H1 (cell line): ENCODE measurements at regions not wholly inside any gene's neighbourhood (a gene's known extent, or its start where the extent isn't known, plus 50 kb on each side); places are given as distances from the start of the nearest gene placed in this dataset.

ENCODE experiments used
- CTCF ChIA-PET: fragments of 300-600 bp; sonication (Branson Sonifier 250); formaldehyde crosslinking; loops from one replicate; lab custom pipeline; 2021; ENCODE audit not compliant: partially characterized antibody; lab: Charles Lee
- POLR2A ChIA-PET: fragments of 300-600 bp; sonication (Branson Sonifier 250); formaldehyde crosslinking; loops from one replicate; lab custom pipeline; 2021; ENCODE audit warnings: inconsistent platforms; ENCODE audit not compliant: partially characterized antibody; lab: Charles Lee
- DNase-seq, 2 experiments: peaks; one replicate each; pipeline versions ENCODE4 v3.0.0 to v3.0.0-alpha.2; 2010 to 2022; ENCODE audit warnings: low spot score in 2 of 2, low read depth in 1 of 2, mixed read lengths in 1 of 2
- FAIRE-seq: peaks from 2 replicates; lab custom pipeline; 2011; peaks lifted over from hg19 to GRCh38; lab: Jason Lieb, UNC
- H2AFZ ChIP-seq: 2 replicates; pipeline ENCODE4 v1.8.1; 2012; ENCODE audit warnings: low read length, inconsistent platforms
- H2AK5ac ChIP-seq: 2 replicates; pipeline ENCODE4 v1.6.1; 2013; ENCODE audit warnings: low read depth, low read length
- H2BK120ac ChIP-seq: replicated peaks from 2 replicates; pipeline ENCODE3; 2013; ENCODE audit warnings: low read depth, low read length, inconsistent platforms
- H2BK12ac ChIP-seq: 2 replicates; pipeline ENCODE4 v1.6.1; 2013; ENCODE audit warnings: low read depth, low read length
- H2BK15ac ChIP-seq: 2 replicates; pipeline ENCODE4 v1.6.1; 2013; ENCODE audit warnings: low read length
- H2BK20ac ChIP-seq: 2 replicates; pipeline ENCODE4 v1.6.1; 2013; ENCODE audit warnings: low read length
- H2BK5ac ChIP-seq: 2 replicates; pipeline ENCODE4 v1.6.1; 2013; ENCODE audit warnings: low read depth, low read length
- H3K14ac ChIP-seq: 2 replicates; pipeline ENCODE4 v1.6.1; 2013; ENCODE audit warnings: inconsistent platforms; ENCODE audit not compliant: insufficient read length
- H3K18ac ChIP-seq: 2 replicates; pipeline ENCODE4 v1.6.1; 2013; ENCODE audit warnings: low read length; ENCODE audit errors: extremely low read depth
- H3K23ac ChIP-seq: 2 replicates; pipeline ENCODE4 v1.6.1; 2013; ENCODE audit warnings: inconsistent platforms; ENCODE audit not compliant: insufficient read length
- H3K23me2 ChIP-seq: 2 replicates; pipeline ENCODE4 v1.6.1; 2013; ENCODE audit warnings: low read depth, low read length
- H3K27ac ChIP-seq: 2 replicates; pipeline ENCODE4 v1.6.1; 2011; ENCODE audit warnings: low read depth, low read length, inconsistent platforms
- H3K27me3 ChIP-seq, 4 experiments: replicated peaks in 1 of 4; 1 replicate in 1 of 4; 2 replicates in 3 of 4; pipeline versions ENCODE4 v1.6.1 to v1.8.1; 2011 to 2013; ENCODE audit warnings: low read length in 3 of 4, mild to moderate bottlenecking in 3 of 4, inconsistent platforms in 2 of 4, mixed read lengths in 2 of 4, moderate library complexity in 1 of 4; ENCODE audit not compliant: control insufficient read depth in 3 of 4, insufficient read depth in 3 of 4; ENCODE audit errors: extremely low read depth in 1 of 4
- H3K36me3 ChIP-seq, 4 experiments: 2 replicates each; pipeline versions ENCODE4 v1.6.1 to v1.8.1; 2011 to 2013; ENCODE audit warnings: mild to moderate bottlenecking in 4 of 4, low read length in 3 of 4, moderate library complexity in 2 of 4, control low read depth in 1 of 4, inconsistent platforms in 1 of 4; ENCODE audit not compliant: insufficient read depth in 4 of 4, control insufficient read depth in 2 of 4
- H3K4ac ChIP-seq: replicated peaks from 2 replicates; pipeline ENCODE3; 2013; ENCODE audit warnings: low read length, low read depth, mixed read lengths, inconsistent platforms; ENCODE audit not compliant: insufficient read length
- H3K4me1 ChIP-seq, 4 experiments: replicated peaks in 1 of 4; 1 replicate in 1 of 4; 2 replicates in 3 of 4; pipeline versions ENCODE4 v1.6.1 to v1.8.1; 2011 to 2013; ENCODE audit warnings: low read length in 3 of 4, inconsistent platforms in 2 of 4, mixed read lengths in 1 of 4; ENCODE audit not compliant: insufficient read depth in 4 of 4, control insufficient read depth in 3 of 4
- H3K4me2 ChIP-seq, 2 experiments: 2 replicates each; pipeline versions ENCODE4 v1.6.1 to v1.8.1; 2011 to 2013; ENCODE audit warnings: low read depth in 2 of 2, low read length in 2 of 2, control low read depth in 1 of 2, inconsistent platforms in 1 of 2, mild to moderate bottlenecking in 1 of 2; ENCODE audit not compliant: insufficient read depth in 1 of 2
- H3K4me3 ChIP-seq, 4 experiments: fragments of 200-600, 300-600 bp in 1 of 4; sonication (generic), shearing (Covaris generic), sonication (Bioruptor Twin) in 1 of 4; 2 replicates each; pipeline versions ENCODE4 v1.5.1 to v1.8.1; 2011 to 2016; ENCODE audit warnings: low read length in 4 of 4, low read depth in 3 of 4, control low read depth in 2 of 4, inconsistent platforms in 2 of 4, mild to moderate bottlenecking in 2 of 4, mixed read lengths in 1 of 4, moderate library complexity in 1 of 4; ENCODE audit not compliant: insufficient read depth in 2 of 4; ENCODE audit errors: extremely low read depth in 1 of 4
- H3K56ac ChIP-seq: replicated peaks from 2 replicates; pipeline ENCODE3; 2013; ENCODE audit warnings: low read depth, mild to moderate bottlenecking, mixed read lengths, low read length, inconsistent platforms; ENCODE audit not compliant: insufficient read length
- H3K79me1 ChIP-seq: 2 replicates; pipeline ENCODE4 v1.6.1; 2013; ENCODE audit warnings: low read depth, low read length, control low read depth
- H3K79me2 ChIP-seq, 2 experiments: 2 replicates each; pipeline versions ENCODE4 v1.6.1 to v1.8.1; 2012 to 2013; ENCODE audit warnings: low read length in 2 of 2, mild to moderate bottlenecking in 2 of 2, inconsistent platforms in 1 of 2; ENCODE audit not compliant: insufficient read depth in 2 of 2, control insufficient read depth in 1 of 2
- H3K9ac ChIP-seq, 4 experiments: replicated peaks in 1 of 4; 1 replicate in 1 of 4; 2 replicates in 3 of 4; pipeline versions ENCODE4 v1.6.1 to v1.8.1; 2011 to 2013; ENCODE audit warnings: low read depth in 3 of 4, low read length in 3 of 4, control low read depth in 2 of 4, mild to moderate bottlenecking in 2 of 4, moderate library complexity in 2 of 4, inconsistent platforms in 1 of 4; ENCODE audit errors: extremely low read depth in 1 of 4
- H3K9me3 ChIP-seq, 2 experiments: 2 replicates each; pipeline versions ENCODE4 v1.6.1 to v1.8.1; 2012 to 2013; ENCODE audit warnings: mild to moderate bottlenecking in 2 of 2, moderate library complexity in 2 of 2, control low read depth in 1 of 2, inconsistent platforms in 1 of 2, low read depth in 1 of 2, low read length in 1 of 2, mixed read lengths in 1 of 2; ENCODE audit not compliant: insufficient read depth in 2 of 2
- H4K20me1 ChIP-seq, 2 experiments: replicated peaks in 1 of 2; 2 replicates each; pipeline versions ENCODE3 to v1.8.1; 2011 to 2013; ENCODE audit warnings: inconsistent platforms in 2 of 2, low read length in 2 of 2, mild to moderate bottlenecking in 1 of 2; ENCODE audit not compliant: insufficient read depth in 2 of 2, control insufficient read depth in 1 of 2
- H4K5ac ChIP-seq: 2 replicates; pipeline ENCODE4 v1.6.1; 2013; ENCODE audit warnings: low read length, low read depth, mixed read lengths, inconsistent platforms; ENCODE audit not compliant: insufficient read length
- H4K8ac ChIP-seq: 2 replicates; pipeline ENCODE4 v1.8.0; 2013; ENCODE audit warnings: mild to moderate bottlenecking, moderate library complexity, low read length, inconsistent platforms; ENCODE audit not compliant: insufficient read depth; ENCODE audit errors: extremely low read depth
- H4K91ac ChIP-seq: replicated peaks from 2 replicates; pipeline ENCODE3; 2013; ENCODE audit warnings: low read length, mixed read lengths, inconsistent platforms; ENCODE audit not compliant: insufficient read length
- ATF3 ChIP-seq: IDR thresholded peaks from 2 replicates; pipeline ENCODE4 v1.6.1; 2011; ENCODE audit warnings: low read depth, mild to moderate bottlenecking, low read length; ENCODE audit not compliant: insufficient read depth
- BCL11A ChIP-seq, 2 experiments: IDR thresholded peaks; one replicate each; pipeline ENCODE4 v1.6.1; 2011; ENCODE audit warnings: low read depth in 2 of 2, low read length in 2 of 2, mild to moderate bottlenecking in 2 of 2
- CBX8 ChIP-seq: fragments of 300-800, 300-1000 bp; sonication (generic); IDR thresholded peaks from 2 replicates; pipeline ENCODE4 v1.7.1; 2016; ENCODE audit warnings: low read depth, low read length, borderline replicate concordance
- CEBPB ChIP-seq: IDR thresholded peaks from 2 replicates; pipeline ENCODE4 v1.6.1; 2012; ENCODE audit warnings: low read depth, low read length
- CHD2 ChIP-seq: IDR thresholded peaks from 2 replicates; pipeline ENCODE4 v1.6.1; 2012; ENCODE audit warnings: low read length, improper control_type of control experiment
- CTBP2 ChIP-seq: IDR thresholded peaks from 2 replicates; pipeline ENCODE4 v1.7.0; 2011; ENCODE audit warnings: borderline replicate concordance, mild to moderate bottlenecking, moderate library complexity, mixed read lengths, low read length; ENCODE audit not compliant: insufficient read depth, insufficient read length
- HDAC6 ChIP-seq: IDR thresholded peaks from one replicate; pipeline ENCODE4 v1.7.1; 2012; ENCODE audit warnings: low read depth, mild to moderate bottlenecking, inconsistent platforms, low read length, moderate library complexity
- JUN ChIP-seq: IDR thresholded peaks from 2 replicates; pipeline ENCODE4 v1.6.1; 2011; ENCODE audit warnings: low read depth, mild to moderate bottlenecking, improper control_type of control experiment, low read length
- WGBS, 2 experiments: shearing (Covaris generic) in 1 of 2; methylation state at CpG; one replicate each; pipeline versions ENCODE4 v1.1.6 to v1.1.7; 2013 to 2015; ENCODE audit warnings: low lambda C conversion rate in 2 of 2, mixed read lengths in 2 of 2, inconsistent platforms in 1 of 2, low coverage in 1 of 2, missing lambda C conversion rate in 1 of 2; ENCODE audit not compliant: insufficient replicate concordance in 2 of 2, insufficient coverage in 1 of 2, insufficient read length in 1 of 2; ENCODE audit errors: extremely low coverage in 1 of 2, missing lambda C conversion rate in 1 of 2; 5-methylcytosine and 5-hydroxymethylcytosine counted together

GRCh38 chr18:10379522-10379921 lies 74.9 kb upstream of the APCDD1 start:
- H3K4me2 ChIP-seq, result no peak overlapping the region
- TF ChIP-seq CHD2, result no peak
- TF ChIP-seq CBX8, result no peak
- TF ChIP-seq BCL11A (IDR thresholded peaks at IDR 0.05; ENCODE audit: low read depth in 2 of 2, low read length in 2 of 2), result no peak
- no peak for TF ChIP-seq HDAC6
- TF ChIP-seq JUN, result no peak
- no peak for TF ChIP-seq ATF3
- TF ChIP-seq CTBP2, result no peak
- TF ChIP-seq CEBPB, result no peak

More at GRCh38 chr18:10379522-10379921, 74.9 kb upstream of the APCDD1 start:
- no peak overlapping the region for H2AK5ac ChIP-seq
- no peaks in the 10 kb centered on the region for H3K9me3 ChIP-seq
- no peak overlapping the region for H3K18ac ChIP-seq
- H3K79me2 ChIP-seq, result no peaks in the 10 kb centered on the region
- H3K4me1 ChIP-seq, result peaks cover 0 to 4% (median 3%) of the 10 kb centered on the region in 4 experiments; a peak in 2 of 7 replicates
- H3K14ac ChIP-seq, result no peak overlapping the region
- H4K20me1 ChIP-seq, result no peaks in the 10 kb centered on the region
- no peak overlapping the region for H2BK5ac ChIP-seq
- no peaks in the 10 kb centered on the region for H3K27me3 ChIP-seq
- no peak overlapping the region for H3K23ac ChIP-seq
- no peak overlapping the region for H3K9ac ChIP-seq
- H4K91ac ChIP-seq, result no peak overlapping the region
- no peak overlapping the region for H2BK15ac ChIP-seq
- ChIA-PET POLR2A (no interaction called here), CTCF (interaction anchor here (0.6 to 0.7 kb wide), 2 partner anchors 10 to 58 kb away, joined by 3 read pairs; no protein-coding TSS in a partner anchor)
- H4K8ac ChIP-seq, result no peak overlapping the region
- no peak overlapping the region for H3K4ac ChIP-seq
- H2BK120ac ChIP-seq, result no peak overlapping the region
- no peak overlapping the region for H3K4me3 ChIP-seq
- H3K56ac ChIP-seq, result no peak overlapping the region
- no peak overlapping the region for H2BK20ac ChIP-seq
- H4K5ac ChIP-seq, result no peak overlapping the region
- peak overlapping the region; percentile 67 for H2AFZ ChIP-seq
- H3K27ac ChIP-seq, result no peak overlapping the region
- FAIRE-seq, result no peak
- WGBS, 2 experiments, result 82% methylated on average over 5 of the region's 5 CpGs; no CpG with 5 or more reads in 1 of the 2 experiments
- DNase-seq, result no peak
- H3K79me1 ChIP-seq, result no peaks in the 10 kb centered on the region
- H2BK12ac ChIP-seq, result no peak overlapping the region
- no peaks in the 10 kb centered on the region for H3K23me2 ChIP-seq
- no peaks in the 10 kb centered on the region for H3K36me3 ChIP-seq
